K562 (cell line): ENCODE measurements at regions not wholly inside any gene's neighbourhood (a gene's known extent, or its start where the extent isn't known, plus 50 kb on each side); places are given as distances from the start of the nearest gene placed in this dataset.

Source experiments
- BHLHE40 ChIP-seq: IDR thresholded peaks from 2 replicates; pipeline ENCODE4 v1.6.1; 2011; ENCODE audit warnings: low read length, improper control_type of control experiment
- BRD4 ChIP-seq: fragments of 200-600 bp; sonication (generic); IDR thresholded peaks from 2 replicates; pipeline ENCODE4 v1.6.1; 2017; ENCODE audit warnings: inconsistent platforms
- CHD1 ChIP-seq: fragments of 200-600 bp; sonication (generic); IDR thresholded peaks from one replicate; pipeline ENCODE4 v1.6.1; 2012; ENCODE audit warnings: mild to moderate bottlenecking, moderate library complexity, low read length, inconsistent platforms
- CREB1 ChIP-seq, 2 experiments: sonication (generic) in 1 of 2; formaldehyde crosslinking in 1 of 2; IDR thresholded peaks; 2 replicates each; pipeline versions ENCODE4 v1.6.1 to v1.8.0; 2012 to 2022; ENCODE audit warnings: inconsistent platforms in 1 of 2, mild to moderate bottlenecking in 1 of 2, missing genetic modification reagents in 1 of 2, moderate library complexity in 1 of 2
- CREM ChIP-seq: IDR thresholded peaks from 2 replicates; pipeline ENCODE4 v1.6.1; 2014; ENCODE audit warnings: antibody characterized with exemption, low read depth
- EP300 ChIP-seq: IDR thresholded peaks from 2 replicates; pipeline ENCODE4 v1.6.1; 2012; ENCODE audit warnings: low read length, improper control_type of control experiment
- ESRRB ChIP-seq: fragments of 250-450 bp; sonication (Bioruptor Pico); IDR thresholded peaks from 2 replicates; pipeline ENCODE4 v1.5.0; 2020; ENCODE audit warnings: mild to moderate bottlenecking, moderate library complexity, borderline replicate concordance
- FOXJ3 ChIP-seq: sonication (generic); formaldehyde crosslinking; IDR thresholded peaks from 2 replicates; pipeline ENCODE4 v1.4.0; 2020; ENCODE audit warnings: mild to moderate bottlenecking, missing genetic modification reagents
- GATAD2B ChIP-seq: fragments of 450-650 bp; IDR thresholded peaks from 2 replicates; pipeline ENCODE4 v1.6.1; 2017; ENCODE audit warnings: mild to moderate bottlenecking, borderline replicate concordance
- MED1 ChIP-seq: sonication (generic); formaldehyde crosslinking; IDR thresholded peaks from 2 replicates; pipeline ENCODE4 v1.8.1; 2023; ENCODE audit warnings: missing genetic modification reagents, borderline replicate concordance
- NR1H2 ChIP-seq: sonication (generic); formaldehyde crosslinking; IDR thresholded peaks from 2 replicates; pipeline ENCODE4 v1.4.0; 2020; ENCODE audit warnings: mild to moderate bottlenecking, missing genetic modification reagents
- PRMT5 ChIP-seq: sonication (generic); formaldehyde crosslinking; IDR thresholded peaks from 2 replicates; pipeline ENCODE4 v1.5.0; 2020; ENCODE audit warnings: missing genetic modification reagents
- STAT5B ChIP-seq: fragments of 250-450 bp; sonication (Bioruptor Pico); IDR thresholded peaks from 2 replicates; pipeline ENCODE4 v1.8.0; 2021; ENCODE audit warnings: mild to moderate bottlenecking, inconsistent platforms
- TCF3 ChIP-seq: sonication (generic); formaldehyde crosslinking; IDR thresholded peaks from 2 replicates; pipeline ENCODE4 v1.4.0; 2020; ENCODE audit warnings: mild to moderate bottlenecking, missing genetic modification reagents
- TOE1 ChIP-seq, 2 experiments: fragments of 450-650 bp in 1 of 2; sonication (generic) in 1 of 2; formaldehyde crosslinking in 1 of 2; IDR thresholded peaks; 2 replicates each; pipeline versions ENCODE4 v1.7.1 to v1.8.0; 2016 to 2022; ENCODE audit warnings: borderline replicate concordance in 2 of 2, mild to moderate bottlenecking in 2 of 2, antibody characterized with exemption in 1 of 2, inconsistent platforms in 1 of 2, low read depth in 1 of 2, missing genetic modification reagents in 1 of 2, moderate library complexity in 1 of 2
- ZFP36 ChIP-seq: fragments of 150-350 bp; IDR thresholded peaks from 2 replicates; pipeline ENCODE4 v1.6.1; 2018; ENCODE audit warnings: low read length, low read depth; ENCODE audit not compliant: partially characterized antibody
- TF ChIP-seq, protein P1 (sequence below): fragments of 250-450 bp; sonication (Bioruptor Pico); IDR thresholded peaks from 2 replicates; pipeline ENCODE4 v1.5.0; 2020; ENCODE audit warnings: mild to moderate bottlenecking, borderline replicate concordance
- TF ChIP-seq, protein P2 (sequence below): fragments of 450-650 bp; formaldehyde crosslinking; conservative IDR thresholded peaks from 2 replicates; pipeline ENCODE4 v1.4.0; 2022; ENCODE audit warnings: mild to moderate bottlenecking, missing genetic modification characterization
- TF ChIP-seq, protein P3 (sequence below): fragments of 450-650 bp; IDR thresholded peaks from 2 replicates; pipeline ENCODE4 v1.6.1; 2016; ENCODE audit warnings: mild to moderate bottlenecking
- TF ChIP-seq, protein P4 (sequence below), 2 experiments: fragments of 450-650 bp; IDR thresholded peaks; 2 replicates each; pipeline ENCODE4 v1.6.1; 2016
- TF ChIP-seq, protein P5 (sequence below): fragments of 250-450 bp; sonication (Bioruptor Pico); IDR thresholded peaks from 2 replicates; pipeline ENCODE4 v1.5.1; 2021; ENCODE audit warnings: mild to moderate bottlenecking

DNA sequence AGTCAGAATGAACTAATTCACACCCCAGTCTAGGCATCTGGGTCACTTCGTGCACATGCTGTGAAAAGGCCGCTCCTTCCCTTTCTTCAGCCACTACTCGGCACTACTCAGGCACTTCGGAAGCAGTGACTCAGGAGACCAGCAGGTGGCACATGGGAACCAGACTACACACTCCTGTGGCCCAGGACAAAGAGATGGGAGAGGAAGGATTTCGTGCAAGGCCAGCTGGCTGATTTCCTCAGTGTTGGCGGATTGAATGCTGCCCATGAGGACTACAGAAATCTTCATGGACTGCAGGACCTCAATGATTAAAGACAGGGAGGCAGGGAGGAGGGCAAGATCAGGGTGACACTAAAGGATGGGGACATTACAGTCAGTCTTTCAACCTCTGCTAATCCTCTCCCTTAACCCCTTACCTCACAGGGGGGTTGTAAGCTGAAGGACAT, 117.8 kb upstream of the SPACA1 start (continued):
- TF ChIP-seq, protein P1, sequence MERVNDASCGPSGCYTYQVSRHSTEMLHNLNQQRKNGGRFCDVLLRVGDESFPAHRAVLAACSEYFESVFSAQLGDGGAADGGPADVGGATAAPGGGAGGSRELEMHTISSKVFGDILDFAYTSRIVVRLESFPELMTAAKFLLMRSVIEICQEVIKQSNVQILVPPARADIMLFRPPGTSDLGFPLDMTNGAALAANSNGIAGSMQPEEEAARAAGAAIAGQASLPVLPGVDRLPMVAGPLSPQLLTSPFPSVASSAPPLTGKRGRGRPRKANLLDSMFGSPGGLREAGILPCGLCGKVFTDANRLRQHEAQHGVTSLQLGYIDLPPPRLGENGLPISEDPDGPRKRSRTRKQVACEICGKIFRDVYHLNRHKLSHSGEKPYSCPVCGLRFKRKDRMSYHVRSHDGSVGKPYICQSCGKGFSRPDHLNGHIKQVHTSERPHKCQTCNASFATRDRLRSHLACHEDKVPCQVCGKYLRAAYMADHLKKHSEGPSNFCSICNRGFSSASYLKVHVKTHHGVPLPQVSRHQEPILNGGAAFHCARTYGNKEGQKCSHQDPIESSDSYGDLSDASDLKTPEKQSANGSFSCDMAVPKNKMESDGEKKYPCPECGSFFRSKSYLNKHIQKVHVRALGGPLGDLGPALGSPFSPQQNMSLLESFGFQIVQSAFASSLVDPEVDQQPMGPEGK (CRISPR knock-in tag): no peak
- no peak for TF ChIP-seq GATAD2B
- TF ChIP-seq ZFP36: peak; percentile 15
- 0 out of 2 replicates have a peak, but pooled peaks have one; percentile 44 for TF ChIP-seq CREM
- TF ChIP-seq, protein P2, sequence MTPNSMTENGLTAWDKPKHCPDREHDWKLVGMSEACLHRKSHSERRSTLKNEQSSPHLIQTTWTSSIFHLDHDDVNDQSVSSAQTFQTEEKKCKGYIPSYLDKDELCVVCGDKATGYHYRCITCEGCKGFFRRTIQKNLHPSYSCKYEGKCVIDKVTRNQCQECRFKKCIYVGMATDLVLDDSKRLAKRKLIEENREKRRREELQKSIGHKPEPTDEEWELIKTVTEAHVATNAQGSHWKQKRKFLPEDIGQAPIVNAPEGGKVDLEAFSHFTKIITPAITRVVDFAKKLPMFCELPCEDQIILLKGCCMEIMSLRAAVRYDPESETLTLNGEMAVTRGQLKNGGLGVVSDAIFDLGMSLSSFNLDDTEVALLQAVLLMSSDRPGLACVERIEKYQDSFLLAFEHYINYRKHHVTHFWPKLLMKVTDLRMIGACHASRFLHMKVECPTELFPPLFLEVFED (CRISPR knock-in tag): no peak
- TF ChIP-seq, protein P3, sequence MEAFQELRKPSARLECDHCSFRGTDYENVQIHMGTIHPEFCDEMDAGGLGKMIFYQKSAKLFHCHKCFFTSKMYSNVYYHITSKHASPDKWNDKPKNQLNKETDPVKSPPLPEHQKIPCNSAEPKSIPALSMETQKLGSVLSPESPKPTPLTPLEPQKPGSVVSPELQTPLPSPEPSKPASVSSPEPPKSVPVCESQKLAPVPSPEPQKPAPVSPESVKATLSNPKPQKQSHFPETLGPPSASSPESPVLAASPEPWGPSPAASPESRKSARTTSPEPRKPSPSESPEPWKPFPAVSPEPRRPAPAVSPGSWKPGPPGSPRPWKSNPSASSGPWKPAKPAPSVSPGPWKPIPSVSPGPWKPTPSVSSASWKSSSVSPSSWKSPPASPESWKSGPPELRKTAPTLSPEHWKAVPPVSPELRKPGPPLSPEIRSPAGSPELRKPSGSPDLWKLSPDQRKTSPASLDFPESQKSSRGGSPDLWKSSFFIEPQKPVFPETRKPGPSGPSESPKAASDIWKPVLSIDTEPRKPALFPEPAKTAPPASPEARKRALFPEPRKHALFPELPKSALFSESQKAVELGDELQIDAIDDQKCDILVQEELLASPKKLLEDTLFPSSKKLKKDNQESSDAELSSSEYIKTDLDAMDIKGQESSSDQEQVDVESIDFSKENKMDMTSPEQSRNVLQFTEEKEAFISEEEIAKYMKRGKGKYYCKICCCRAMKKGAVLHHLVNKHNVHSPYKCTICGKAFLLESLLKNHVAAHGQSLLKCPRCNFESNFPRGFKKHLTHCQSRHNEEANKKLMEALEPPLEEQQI: no peak
- TF ChIP-seq MED1 (CRISPR knock-in tag): no peak
- TF ChIP-seq, protein P4, sequence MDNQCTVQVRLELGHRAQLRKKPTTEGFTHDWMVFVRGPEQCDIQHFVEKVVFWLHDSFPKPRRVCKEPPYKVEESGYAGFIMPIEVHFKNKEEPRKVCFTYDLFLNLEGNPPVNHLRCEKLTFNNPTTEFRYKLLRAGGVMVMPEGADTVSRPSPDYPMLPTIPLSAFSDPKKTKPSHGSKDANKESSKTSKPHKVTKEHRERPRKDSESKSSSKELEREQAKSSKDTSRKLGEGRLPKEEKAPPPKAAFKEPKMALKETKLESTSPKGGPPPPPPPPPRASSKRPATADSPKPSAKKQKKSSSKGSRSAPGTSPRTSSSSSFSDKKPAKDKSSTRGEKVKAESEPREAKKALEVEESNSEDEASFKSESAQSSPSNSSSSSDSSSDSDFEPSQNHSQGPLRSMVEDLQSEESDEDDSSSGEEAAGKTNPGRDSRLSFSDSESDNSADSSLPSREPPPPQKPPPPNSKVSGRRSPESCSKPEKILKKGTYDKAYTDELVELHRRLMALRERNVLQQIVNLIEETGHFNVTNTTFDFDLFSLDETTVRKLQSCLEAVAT (IDR thresholded peaks at IDR 0.05): no peak
- no peak for TF ChIP-seq FOXJ3 (CRISPR knock-in tag)
- TF ChIP-seq ESRRB (CRISPR knock-in tag): no peak
- no peak for TF ChIP-seq TOE1 (IDR thresholded peaks at IDR 0.05; ENCODE audit: borderline replicate concordance)
- no peak for TF ChIP-seq TOE1 (CRISPR knock-in tag; IDR thresholded peaks at IDR 0.05; ENCODE audit: borderline replicate concordance, low read depth)
- TF ChIP-seq EP300: no peak
- TF ChIP-seq, protein P5, sequence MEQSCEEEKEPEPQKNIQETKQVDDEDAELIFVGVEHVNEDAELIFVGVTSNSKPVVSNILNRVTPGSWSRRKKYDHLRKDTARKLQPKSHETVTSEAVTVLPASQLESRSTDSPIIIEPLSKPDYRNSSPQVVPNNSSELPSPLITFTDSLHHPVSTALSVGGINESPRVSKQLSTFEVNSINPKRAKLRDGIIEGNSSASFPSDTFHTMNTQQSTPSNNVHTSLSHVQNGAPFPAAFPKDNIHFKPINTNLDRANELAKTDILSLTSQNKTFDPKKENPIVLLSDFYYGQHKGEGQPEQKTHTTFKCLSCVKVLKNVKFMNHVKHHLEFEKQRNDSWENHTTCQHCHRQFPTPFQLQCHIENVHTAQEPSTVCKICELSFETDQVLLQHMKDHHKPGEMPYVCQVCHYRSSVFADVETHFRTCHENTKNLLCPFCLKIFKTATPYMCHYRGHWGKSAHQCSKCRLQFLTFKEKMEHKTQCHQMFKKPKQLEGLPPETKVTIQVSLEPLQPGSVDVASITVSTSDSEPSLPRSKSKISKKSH (CRISPR knock-in tag): no peak
- TF ChIP-seq CREB1 (IDR thresholded peaks at IDR 0.05): no peak
- no peak for TF ChIP-seq CREB1 (CRISPR knock-in tag; IDR thresholded peaks at IDR 0.05)
- no peak for TF ChIP-seq CHD1
- no peak for TF ChIP-seq NR1H2
- no peak for TF ChIP-seq PRMT5 (CRISPR knock-in tag)
- no peak for TF ChIP-seq STAT5B (CRISPR knock-in tag)
- no peak for TF ChIP-seq BRD4
- TF ChIP-seq BHLHE40: peak; percentile 22; the same call in 1 of the 2 replicates
- TF ChIP-seq TCF3: no peak
